Left lung (tissue), 4 donors: ENCODE measurements at regions not wholly inside any gene's neighbourhood (a gene's known extent, or its start where the extent isn't known, plus 50 kb on each side); places are given as distances from the start of the nearest gene placed in this dataset.

Experiments
- ATAC-seq: fragments of 200-7000 bp; cut with Tn5 transposase; one replicate; pipeline ENCODE4 v1.9.1; 2020; ENCODE audit warnings: moderate library complexity
- DNase-seq, 4 donors: peaks; one replicate each; pipeline ENCODE4 v3.0.0-alpha.2; 2013 to 2020
- H3K27ac ChIP-seq, 2 donors: fragments of 200-600 bp; sonication (generic) in 1 of 2; one replicate each; pipeline versions ENCODE4 v1.5.0 to v1.8.0; 2020 to 2021
- H3K27me3 ChIP-seq, 2 donors: fragments of 200-600 bp; sonication (generic) in 1 of 2; one replicate each; pipeline versions ENCODE4 v1.5.0 to v1.8.0; 2020 to 2021
- H3K36me3 ChIP-seq, 2 donors: fragments of 200-600 bp; sonication (generic) in 1 of 2; one replicate each; pipeline versions ENCODE4 v1.5.0 to v1.8.0; 2020 to 2021
- H3K4me1 ChIP-seq, 2 donors: fragments of 200-600 bp; one replicate each; pipeline ENCODE4 v1.8.0; 2021
- H3K4me3 ChIP-seq, 2 donors: fragments of 200-600 bp; sonication (generic) in 1 of 2; one replicate each; pipeline versions ENCODE4 v1.5.0 to v1.8.0; 2020 to 2021; ENCODE audit warnings: mild to moderate bottlenecking in 1 of 2
- H3K9me3 ChIP-seq, 2 donors: fragments of 200-600 bp; sonication (generic) in 1 of 2; one replicate each; pipeline versions ENCODE4 v1.5.0 to v1.8.0; 2020 to 2021
- CTCF ChIP-seq, 2 donors: fragments of 200-600 bp; sonication (generic) in 1 of 2; IDR thresholded peaks; one replicate each; pipeline versions ENCODE4 v1.5.0 to v1.8.0; 2021; ENCODE audit warnings: antibody characterized with exemption in 2 of 2
- intact Hi-C, 2 donors: fragments of 100-400 bp; cut with DNase I; formaldehyde crosslinking; loops; one replicate each; pipeline versions ENCODE4 v1.11.2 to v1.14.2; 2022
- donor health status: DM: no; HTN: yes; CAD: no.
- donor health status: DM: no; HTN: no; CAD: no.

DNA sequence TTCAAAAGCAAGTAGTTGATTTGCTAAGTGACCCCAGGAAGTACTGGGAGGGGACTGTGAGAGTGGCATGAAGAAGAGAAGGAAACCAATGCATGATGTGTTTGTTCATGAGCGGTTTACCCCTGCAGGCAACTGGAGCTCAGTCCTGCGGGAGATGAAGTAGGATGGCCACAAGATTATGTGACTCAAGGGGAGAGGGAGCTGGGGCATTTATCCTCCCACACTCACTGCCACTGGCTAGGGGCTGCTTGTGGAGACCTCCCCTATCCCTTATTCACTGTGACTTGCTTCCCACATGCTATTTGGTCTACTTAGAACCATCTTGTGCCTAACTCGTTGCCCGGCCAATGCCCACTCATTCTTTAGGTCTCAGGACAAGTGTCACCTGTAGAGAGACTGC, 60.6 kb upstream of the TRIO start:
- ATAC-seq (no peak), DNase-seq (no peak)
- Histone ChIP-seq H3K4me1 (no peaks in the 10 kb centered on the region), H3K27me3 (no peaks in the 10 kb centered on the region), H3K9me3 (no peaks in the 10 kb centered on the region), H3K4me3 (no peak overlapping the region), H3K36me3 (no peaks in the 10 kb centered on the region), H3K27ac (no peak overlapping the region)
- TF ChIP-seq CTCF (IDR thresholded peaks at IDR 0.05), result no peak
- intact Hi-C loops, result no loop called here

DNA sequence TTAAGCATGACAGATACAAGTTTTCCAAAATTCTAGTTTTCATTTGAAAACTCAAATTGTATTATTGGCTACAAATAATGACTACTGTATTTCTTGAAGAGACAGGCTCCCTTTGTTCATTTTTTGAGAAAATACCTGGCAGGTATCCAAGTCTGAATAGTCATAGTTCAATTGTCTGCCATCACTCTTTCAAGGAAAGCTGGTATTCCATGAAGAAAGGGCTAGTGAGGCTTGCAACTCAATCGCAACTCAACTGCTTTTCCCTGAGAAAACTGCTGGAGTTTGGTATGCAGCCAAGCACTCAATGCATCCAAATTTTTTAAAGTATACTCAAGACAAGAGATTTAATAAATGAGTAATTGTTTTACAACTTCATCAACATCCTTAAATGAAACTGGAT, 61.4 kb upstream of the TRIO start:
- intact Hi-C loops, result no loop called here
- no peak for DNase-seq

DNA sequence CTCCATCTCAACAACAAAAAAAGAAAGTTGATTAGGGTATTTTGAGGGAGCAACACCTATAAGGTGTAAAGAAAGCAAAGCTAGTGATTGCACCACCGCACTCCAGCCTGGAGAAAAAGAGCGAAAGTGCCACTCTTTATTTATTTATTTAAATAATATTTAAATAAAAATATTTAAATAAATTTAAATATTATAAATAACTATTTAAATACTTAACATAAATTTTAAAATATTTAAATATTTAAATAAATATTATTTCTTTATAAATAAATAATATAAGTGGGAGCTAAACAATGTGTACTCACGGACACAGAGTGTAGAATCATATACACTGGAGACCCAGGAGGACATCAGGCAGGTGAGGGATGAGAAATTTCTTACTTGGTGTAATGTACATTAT, 64.4 kb upstream of the TRIO start:
- Histone ChIP-seq H3K4me1 (no peaks in the 10 kb centered on the region), H3K9me3 (no peaks in the 10 kb centered on the region), H3K27me3 (no peaks in the 10 kb centered on the region), H3K27ac (no peak overlapping the region), H3K36me3 (no peaks in the 10 kb centered on the region), H3K4me3 (no peak overlapping the region)
- intact Hi-C loops, result no loop called here
- no peak for TF ChIP-seq CTCF (IDR thresholded peaks at IDR 0.05)
- ATAC-seq (no peak), DNase-seq (no peak)

More for the DNA sequence above, 61.4 kb upstream of the TRIO start:
- no peaks in the 10 kb centered on the region for H3K9me3 ChIP-seq
- H3K27ac ChIP-seq, result no peak overlapping the region
- ATAC-seq, result no peak
- H3K27me3 ChIP-seq, result no peaks in the 10 kb centered on the region
- no peaks in the 10 kb centered on the region for H3K4me1 ChIP-seq
- H3K4me3 ChIP-seq, result no peak overlapping the region
- TF ChIP-seq CTCF (IDR thresholded peaks at IDR 0.05), result no peak
- no peaks in the 10 kb centered on the region for H3K36me3 ChIP-seq

DNA sequence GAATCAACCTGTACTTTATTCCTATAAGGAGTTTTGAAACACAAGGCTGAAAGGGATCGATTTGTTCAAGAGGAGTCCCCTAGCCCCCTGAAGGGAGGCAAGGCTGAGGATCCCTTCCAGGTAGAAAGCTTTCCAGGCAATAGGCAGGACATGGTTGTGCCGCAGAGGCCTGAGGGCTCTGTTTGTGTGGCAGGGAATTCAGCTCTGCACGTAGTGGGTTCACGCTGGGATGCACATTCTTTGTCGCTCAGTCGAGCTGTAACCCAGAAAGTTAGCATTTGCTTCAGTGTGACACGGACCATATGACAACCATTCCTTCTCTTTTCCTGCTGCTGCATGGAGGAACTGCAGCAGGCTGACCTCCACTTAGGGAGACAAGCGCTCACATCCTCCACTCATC, 65.6 kb upstream of the TRIO start:
- DNase-seq (no peak), ATAC-seq (no peak)
- no peak for TF ChIP-seq CTCF (IDR thresholded peaks at IDR 0.05)
- Histone ChIP-seq H3K9me3 (no peaks in the 10 kb centered on the region), H3K27me3 (no peaks in the 10 kb centered on the region), H3K36me3 (no peaks in the 10 kb centered on the region), H3K27ac (no peak overlapping the region), H3K4me3 (no peak overlapping the region), H3K4me1 (no peaks in the 10 kb centered on the region)
- intact Hi-C loops, result no loop called here

DNA sequence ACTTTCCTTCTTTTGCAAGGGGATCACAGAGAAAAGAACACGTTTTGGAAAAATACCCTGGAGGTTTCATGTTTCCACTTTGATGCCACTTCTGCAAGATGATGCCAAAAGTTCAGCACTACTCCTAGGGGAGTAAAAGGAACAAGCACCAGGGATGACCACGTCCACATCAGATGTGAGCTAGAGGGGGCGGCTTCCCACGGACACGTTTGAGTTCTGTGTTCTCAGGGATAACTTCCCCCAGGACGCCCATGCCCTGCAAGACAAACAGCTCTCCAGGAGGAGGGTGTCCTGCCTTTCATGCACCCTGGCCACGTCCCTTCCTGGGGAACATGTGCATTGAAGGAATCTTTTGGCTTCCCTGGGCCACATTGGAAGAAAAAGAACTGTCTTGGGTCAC, 66.6 kb upstream of the TRIO start:
- Histone ChIP-seq H3K9me3 (no peaks in the 10 kb centered on the region), H3K4me1 (no peaks in the 10 kb centered on the region), H3K27ac (no peak overlapping the region), H3K36me3 (no peaks in the 10 kb centered on the region), H3K4me3 (no peak overlapping the region), H3K27me3 (no peaks in the 10 kb centered on the region)
- DNase-seq (no peak), ATAC-seq (no peak)
- TF ChIP-seq CTCF (IDR thresholded peaks at IDR 0.05), result no peak
- intact Hi-C loops, result no loop called here
